Osteocyte (in vitro differentiated cells): ENCODE measurements at regions not wholly inside any gene's neighbourhood (a gene's known extent, or its start where the extent isn't known, plus 50 kb on each side); places are given as distances from the start of the nearest gene placed in this dataset.

Experiments
- DNase-seq: peaks from one replicate; pipeline ENCODE4 v3.0.0; 2021; ENCODE audit warnings: mixed read lengths; ENCODE audit not compliant: unreplicated experiment; ENCODE audit errors: extremely low spot score
- H3K27ac Mint-ChIP-seq: one replicate; pipeline ENCODE4 v1.8.0; 2021; ENCODE audit warnings: mild to moderate bottlenecking, mixed read lengths; ENCODE audit not compliant: unreplicated experiment
- H3K27me3 Mint-ChIP-seq: one replicate; pipeline ENCODE4 v1.8.0; 2021; ENCODE audit warnings: mixed read lengths; ENCODE audit not compliant: unreplicated experiment
- H3K36me3 Mint-ChIP-seq: one replicate; pipeline ENCODE4 v1.8.0; 2021; ENCODE audit warnings: mixed read lengths; ENCODE audit not compliant: unreplicated experiment
- H3K4me1 Mint-ChIP-seq: one replicate; pipeline ENCODE4 v1.8.0; 2021; ENCODE audit warnings: mixed read lengths; ENCODE audit not compliant: unreplicated experiment
- H3K4me3 Mint-ChIP-seq: one replicate; pipeline ENCODE4 v1.8.0; 2021; ENCODE audit warnings: mild to moderate bottlenecking, moderate library complexity, mixed read lengths; ENCODE audit not compliant: unreplicated experiment
- H3K9me3 Mint-ChIP-seq: one replicate; pipeline ENCODE4 v1.8.0; 2021; ENCODE audit warnings: mixed read lengths; ENCODE audit not compliant: unreplicated experiment
- CTCF ChIP-seq: fragments of 200-600 bp; sonication (generic); IDR thresholded peaks from 2 replicates; pipeline ENCODE4 v1.5.0; 2021; ENCODE audit warnings: antibody characterized with exemption, mild to moderate bottlenecking, moderate library complexity

- H3K27me3 Mint-ChIP-seq = peaks cover 8% of the 10 kb centered on the region
- no peak for TF ChIP-seq CTCF
- no peaks in the 10 kb centered on the region for H3K36me3 Mint-ChIP-seq
- H3K4me3 Mint-ChIP-seq = no peak overlapping the region
- H3K27ac Mint-ChIP-seq = no peak overlapping the region
- peaks cover 4% of the 10 kb centered on the region for H3K9me3 Mint-ChIP-seq
- peaks cover 38% of the 10 kb centered on the region for H3K4me1 Mint-ChIP-seq
- DNase-seq = no peak
Observed at GRCh38 chr2:11997142-11997541, 250.7 kb downstream of the LPIN1 start.

GRCh38 chr2:11998218-11998617 lies 251.8 kb downstream of the LPIN1 start:
- H3K27ac Mint-ChIP-seq = peak overlapping the region; percentile 18
- peaks cover 42% of the 10 kb centered on the region for H3K4me1 Mint-ChIP-seq
- H3K36me3 Mint-ChIP-seq = no peaks in the 10 kb centered on the region
- TF ChIP-seq CTCF = no peak
- DNase-seq = no peak
- no peak overlapping the region for H3K4me3 Mint-ChIP-seq
- H3K27me3 Mint-ChIP-seq = peaks cover 2% of the 10 kb centered on the region
- H3K9me3 Mint-ChIP-seq = peaks cover 4% of the 10 kb centered on the region

GRCh38 chr2:11998626-11999378 lies 252.4 kb downstream of the LPIN1 start:
- Mint-ChIP-seq H3K4me1 (peaks cover 47% of the 10 kb centered on the region), H3K9me3 (peaks cover under 1% of the 10 kb centered on the region), H3K27ac (peak overlapping the region; percentile 27), H3K4me3 (no peak overlapping the region), H3K27me3 (no peaks in the 10 kb centered on the region), H3K36me3 (no peaks in the 10 kb centered on the region)
- no peak for DNase-seq
- TF ChIP-seq CTCF = no peak

- Mint-ChIP-seq H3K9me3 (no peaks in the 10 kb centered on the region), H3K27me3 (no peaks in the 10 kb centered on the region)
Observed at GRCh38 chr2:12001621-12002020, 255.2 kb downstream of the LPIN1 start.

More at GRCh38 chr2:12001621-12002020, 255.2 kb downstream of the LPIN1 start:
- TF ChIP-seq CTCF = no peak
- no peak overlapping the region for H3K4me3 Mint-ChIP-seq
- no peaks in the 10 kb centered on the region for H3K36me3 Mint-ChIP-seq
- no peak for DNase-seq
- H3K27ac Mint-ChIP-seq = no peak overlapping the region
- peaks cover 31% of the 10 kb centered on the region for H3K4me1 Mint-ChIP-seq
